Endothelial cell of umbilical vein (primary cell): ENCODE measurements at regions not wholly inside any gene's neighbourhood (a gene's known extent, or its start where the extent isn't known, plus 50 kb on each side); places are given as distances from the start of the nearest gene placed in this dataset.

Experiments
- BruUV-seq: library from RNA; stranded (reverse); fragments of 400-500 nt; replicated peaks from 2 replicates; lab custom pipeline; 2021; lab: Mats Ljungman, UMichigan
- CTCF ChIA-PET: fragments of 300-600, 350-600 bp; sonication (Branson Sonifier 250); formaldehyde crosslinking; loops from one replicate; lab custom pipeline; 2021; ENCODE audit warnings: antibody characterized with exemption, inconsistent platforms; lab: Charles Lee
- POLR2A ChIA-PET: fragments of 300-600, 350-600 bp; sonication (Branson Sonifier 250); formaldehyde crosslinking; loops from one replicate; lab custom pipeline; 2021; ENCODE audit warnings: antibody characterized with exemption, inconsistent platforms; lab: Charles Lee
- DNase-seq: peaks from one replicate; pipeline ENCODE4 v3.0.0-alpha.2; 2011; ENCODE audit warnings: low read depth, low spot score
- FAIRE-seq: peaks from 2 replicates; lab custom pipeline; 2011; peaks lifted over from hg19 to GRCh38; lab: Jason Lieb, UNC
- H2AFZ ChIP-seq: 2 replicates; pipeline ENCODE4 v1.6.0; 2012; ENCODE audit warnings: low read depth, low read length, control low read depth, inconsistent platforms
- H3K27ac ChIP-seq: 2 replicates; pipeline ENCODE4 v1.5.1; 2011; ENCODE audit warnings: low read depth, mild to moderate bottlenecking, control low read depth, low read length, moderate library complexity; ENCODE audit not compliant: insufficient read depth
- H3K27me3 ChIP-seq, 2 experiments: 2 replicates each; pipeline versions ENCODE4 v1.6.0 to v1.6.1; 2011; ENCODE audit warnings: low read length in 2 of 2, mixed read lengths in 1 of 2; ENCODE audit not compliant: control insufficient read depth in 2 of 2, insufficient read depth in 2 of 2
- H3K36me3 ChIP-seq, 2 experiments: 2 replicates in 1 of 2; 3 replicates in 1 of 2; pipeline ENCODE4 v1.5.1; 2011; ENCODE audit warnings: low read length in 2 of 2, mild to moderate bottlenecking in 1 of 2, moderate library complexity in 1 of 2; ENCODE audit not compliant: control insufficient read depth in 2 of 2, insufficient read depth in 2 of 2; ENCODE audit errors: extremely low read depth in 1 of 2
- H3K4me1 ChIP-seq: 3 replicates; pipeline ENCODE4 v1.5.1; 2011; ENCODE audit warnings: mild to moderate bottlenecking, low read length; ENCODE audit not compliant: control insufficient read depth, insufficient read depth; ENCODE audit errors: extremely low read depth
- H3K4me2 ChIP-seq: 2 replicates; pipeline ENCODE4 v1.6.1; 2011; ENCODE audit warnings: low read length, control low read depth, mixed read lengths; ENCODE audit not compliant: insufficient read depth
- H3K4me3 ChIP-seq, 3 experiments: fragments of 200-600 bp in 1 of 3; sonication (generic), shearing (Covaris generic) in 1 of 3; replicated peaks in 1 of 3; 2 replicates each; pipeline ENCODE4 v1.5.1; 2011 to 2016; ENCODE audit warnings: control low read depth in 3 of 3, low read length in 3 of 3, mild to moderate bottlenecking in 2 of 3, inconsistent platforms in 1 of 3, low read depth in 1 of 3, moderate library complexity in 1 of 3; ENCODE audit not compliant: insufficient read depth in 1 of 3
- H3K79me2 ChIP-seq: 2 replicates; pipeline ENCODE4 v1.6.0; 2012; ENCODE audit warnings: low read length, inconsistent platforms; ENCODE audit not compliant: control insufficient read depth, insufficient read depth
- H3K9ac ChIP-seq: replicated peaks from 2 replicates; pipeline ENCODE3; 2011; ENCODE audit warnings: low read length, control low read depth; ENCODE audit not compliant: insufficient read depth; ENCODE audit errors: extremely low read depth
- H3K9me1 ChIP-seq: replicated peaks from 3 replicates; pipeline ENCODE4 v1.6.0; 2011; ENCODE audit warnings: mild to moderate bottlenecking, low read length; ENCODE audit not compliant: control insufficient read depth, insufficient read depth; ENCODE audit errors: extremely low read depth
- H3K9me3 ChIP-seq: replicated peaks from 2 replicates; pipeline ENCODE4 v1.5.1; 2012; ENCODE audit warnings: low read length, inconsistent platforms; ENCODE audit not compliant: control insufficient read depth, insufficient read depth
- H4K20me1 ChIP-seq: replicated peaks from 2 replicates; pipeline ENCODE3; 2011; ENCODE audit warnings: mild to moderate bottlenecking, low read length; ENCODE audit not compliant: control insufficient read depth, insufficient read depth; ENCODE audit errors: extremely low read depth
- CTCF ChIP-seq, 2 donors: IDR thresholded peaks; 1 replicate in 1 of 2; 2 replicates in 1 of 2; pipeline ENCODE4 v1.5.1; 2011; ENCODE audit warnings: low read length in 2 of 2, mild to moderate bottlenecking in 2 of 2, moderate library complexity in 2 of 2, control low read depth in 1 of 2, inconsistent platforms in 1 of 2, low read depth in 1 of 2; ENCODE audit not compliant: insufficient read depth in 1 of 2; ENCODE audit errors: extremely low read depth in 1 of 2
- EZH2 ChIP-seq: IDR thresholded peaks from 2 replicates; pipeline ENCODE4 v1.6.1; 2012; ENCODE audit warnings: borderline replicate concordance, low read depth, mild to moderate bottlenecking, moderate library complexity, low read length, inconsistent platforms; ENCODE audit not compliant: severe bottlenecking
- FOS ChIP-seq: IDR thresholded peaks from 2 replicates; pipeline ENCODE4 v1.6.1; 2011; ENCODE audit warnings: mild to moderate bottlenecking, low read length, moderate library complexity, borderline replicate concordance; ENCODE audit not compliant: insufficient read depth
- GATA2 ChIP-seq: IDR thresholded peaks from 2 replicates; pipeline ENCODE4 v1.7.0; 2011; ENCODE audit warnings: low read depth, mild to moderate bottlenecking, moderate library complexity, mixed read lengths, low read length; ENCODE audit not compliant: insufficient read length, insufficient read depth
- JUN ChIP-seq: IDR thresholded peaks from 2 replicates; pipeline ENCODE4 v1.6.1; 2011; ENCODE audit warnings: borderline replicate concordance, low read depth; ENCODE audit not compliant: insufficient read length, insufficient read depth
- MAX ChIP-seq: IDR thresholded peaks from 2 replicates; pipeline ENCODE4 v1.6.1; 2011; ENCODE audit not compliant: insufficient read depth, insufficient read length
- MYC ChIP-seq: IDR thresholded peaks from one replicate; pipeline ENCODE4 v1.6.1; 2011; ENCODE audit warnings: mild to moderate bottlenecking, low read depth, low read length
- POLR2A ChIP-seq: IDR thresholded peaks from 2 replicates; pipeline ENCODE4 v1.6.1; 2012; ENCODE audit warnings: low read depth, mild to moderate bottlenecking, control low read depth, low read length
- POLR2AphosphoS5 ChIP-seq: IDR thresholded peaks from 2 replicates; pipeline ENCODE4 v1.6.1; 2012; ENCODE audit warnings: low read depth, mild to moderate bottlenecking, control low read depth, low read length, moderate library complexity; ENCODE audit not compliant: insufficient read depth
- dilution Hi-C: fragments of 300-500 bp; cut with MboI; formaldehyde crosslinking; loops from one replicate; pipeline ENCODE4 v1.15.0; 2019; ENCODE audit warnings: low sequenced_read_pairs; ENCODE audit not compliant: extremely low pct_ligation_motif_present
- intact Hi-C: fragments of 100-400 bp; cut with micrococcal nuclease; formaldehyde crosslinking; loops from one replicate; pipeline ENCODE4 v1.10.0; 2022

GRCh38 chr10:43876976-43877375, 228.3 kb upstream of the ZNF32 start:
- intact Hi-C loops (no loop called here), dilution Hi-C loops (no loop called here)
- CTCF ChIA-PET: no interaction called here
- no peak overlapping the region for H3K4me3 ChIP-seq
- H3K79me2 ChIP-seq: no peaks in the 10 kb centered on the region
- DNase-seq (no peak), FAIRE-seq (peak; percentile 52)
- no peak overlapping the region for H3K4me2 ChIP-seq
- TF ChIP-seq MAX: no peak
- no peak for TF ChIP-seq MYC
- no peak for TF ChIP-seq POLR2AphosphoS5
- TF ChIP-seq GATA2: no peak
- no peak for TF ChIP-seq EZH2
- TF ChIP-seq FOS: no peak
- TF ChIP-seq JUN: no peak
- no peak for TF ChIP-seq CTCF (IDR thresholded peaks at IDR 0.05; ENCODE audit: extremely low read depth in 1 of 2, insufficient read depth in 1 of 2, low read depth in 1 of 2, low read length in 2 of 2)
- no peak for TF ChIP-seq POLR2A
- H3K9me1 ChIP-seq: no peaks in the 10 kb centered on the region
- H3K27ac ChIP-seq: no peak overlapping the region
- H3K9me3 ChIP-seq: no peaks in the 10 kb centered on the region
- no peak overlapping the region for H2AFZ ChIP-seq
- peaks cover 5% of the 10 kb centered on the region for H3K4me1 ChIP-seq
- BruUV-seq: no TSS peak
- no peaks in the 10 kb centered on the region for H3K27me3 ChIP-seq
- POLR2A ChIA-PET: no interaction called here
- H3K36me3 ChIP-seq: no peaks in the 10 kb centered on the region
- H3K9ac ChIP-seq: no peak overlapping the region
- no peaks in the 10 kb centered on the region for H4K20me1 ChIP-seq
